ENCODE measurements at regions not wholly inside any gene's neighbourhood (a gene's known extent, or its start where the extent isn't known, plus 50 kb on each side); places are given as distances from the start of the nearest gene placed in this dataset.

GRCh38 chr16:85492295-85492864 is 120.7 kb upstream of the GSE1 start:
- DNase-seq (ENCODE audit: low spot score), result no peak

- no peak for DNase-seq (ENCODE audit: low spot score)
Observed at GRCh38 chr16:85494315-85494714, 118.8 kb upstream of the GSE1 start.

GRCh38 chr16:85495259-85495658 is 117.9 kb upstream of the GSE1 start:
- DNase-seq (ENCODE audit: low spot score), result no peak

- no peak for DNase-seq (ENCODE audit: low spot score)
Observed at GRCh38 chr16:85495823-85496538, 117.1 kb upstream of the GSE1 start.

- DNase-seq (ENCODE audit: low spot score), result no peak
Observed at GRCh38 chr16:85497622-85498314, 115.4 kb upstream of the GSE1 start.

GRCh38 chr16:85498607-85499006 is 114.5 kb upstream of the GSE1 start:
- no peak for DNase-seq (ENCODE audit: low spot score)

GRCh38 chr16:85500220-85500619 is 112.9 kb upstream of the GSE1 start:
- DNase-seq (ENCODE audit: low spot score), result no peak

GRCh38 chr16:85501900-85502299 is 111.2 kb upstream of the GSE1 start:
- DNase-seq (ENCODE audit: low spot score), result no peak

- no peak for DNase-seq (ENCODE audit: low spot score)
Observed at GRCh38 chr16:85502357-85502756, 110.8 kb upstream of the GSE1 start.

GRCh38 chr16:85503679-85504231 is 109.4 kb upstream of the GSE1 start:
- DNase-seq (ENCODE audit: low spot score), result no peak

- no peak for DNase-seq (ENCODE audit: low spot score)
Observed at GRCh38 chr16:85504242-85504641, 108.9 kb upstream of the GSE1 start.

GRCh38 chr16:85505794-85506634 is 107.1 kb upstream of the GSE1 start:
- DNase-seq (ENCODE audit: low spot score), result no peak

GRCh38 chr16:85506635-85506911 is 106.5 kb upstream of the GSE1 start:
- DNase-seq (ENCODE audit: low spot score), result no peak

- DNase-seq (ENCODE audit: low spot score), result no peak
Observed at GRCh38 chr16:85507342-85507741, 105.8 kb upstream of the GSE1 start.

- no peak for DNase-seq (ENCODE audit: low spot score)
Observed at GRCh38 chr16:85508388-85508787, 104.7 kb upstream of the GSE1 start.

GRCh38 chr16:85508993-85509392 is 104.1 kb upstream of the GSE1 start:
- DNase-seq (ENCODE audit: low spot score), result no peak

GRCh38 chr16:85510041-85510659 is 103.0 kb upstream of the GSE1 start:
- no peak for DNase-seq (ENCODE audit: low spot score)

- no peak for DNase-seq (ENCODE audit: low spot score)
Observed at GRCh38 chr16:85511938-85512807, 100.9 kb upstream of the GSE1 start.

- no peak for DNase-seq (ENCODE audit: low spot score)
Observed at GRCh38 chr16:85512808-85513115, 100.4 kb upstream of the GSE1 start.

GRCh38 chr16:85513180-85513579 is 99.9 kb upstream of the GSE1 start:
- no peak for DNase-seq (ENCODE audit: low spot score)

GRCh38 chr16:85513649-85514048 is 99.5 kb upstream of the GSE1 start:
- no peak for DNase-seq (ENCODE audit: low spot score)
